ENCODE measurements at regions not wholly inside any gene's neighbourhood (a gene's known extent, or its start where the extent isn't known, plus 50 kb on each side); places are given as distances from the start of the nearest gene placed in this dataset.

DNA sequence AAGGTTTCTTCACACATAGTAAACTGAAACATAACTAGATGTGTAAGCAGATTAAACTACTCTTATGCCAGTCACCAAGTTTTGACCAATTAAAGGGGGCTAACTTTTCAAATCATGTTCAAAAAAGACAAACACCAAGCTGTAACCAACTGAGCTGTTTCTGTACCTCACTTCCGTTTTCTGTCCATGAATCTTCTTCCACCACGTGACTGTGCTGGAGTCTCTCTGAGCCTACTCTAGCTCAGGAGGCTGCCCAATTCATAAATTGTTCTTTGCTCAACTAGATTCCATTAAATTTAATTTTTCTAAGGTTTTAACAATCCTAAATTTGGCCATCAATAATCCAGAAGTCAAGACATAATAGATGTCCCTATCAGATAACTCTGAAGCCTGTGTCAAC is 229.4 kb downstream of the FNDC1 start:
- TF ChIP-seq ZNF274 (IDR thresholded peaks at IDR 0.05; ENCODE audit: low read depth, low read length) (no peak), YY1 (IDR thresholded peaks at IDR 0.05; ENCODE audit: insufficient read depth, insufficient read length) (no peak)

Data from NT2/D1 (cell line).